ENCODE measurements at regions not wholly inside any gene's neighbourhood (a gene's known extent, or its start where the extent isn't known, plus 50 kb on each side); places are given as distances from the start of the nearest gene placed in this dataset.
A peak's percentile ranks its signal among the peaks of the same experiment; 100 is the strongest.
"Not testable (repeated sequence)": the region's sequence is repeated elsewhere in the genome, so short reads cannot be mapped to it uniquely, and the experiment has no call there.

DNA sequence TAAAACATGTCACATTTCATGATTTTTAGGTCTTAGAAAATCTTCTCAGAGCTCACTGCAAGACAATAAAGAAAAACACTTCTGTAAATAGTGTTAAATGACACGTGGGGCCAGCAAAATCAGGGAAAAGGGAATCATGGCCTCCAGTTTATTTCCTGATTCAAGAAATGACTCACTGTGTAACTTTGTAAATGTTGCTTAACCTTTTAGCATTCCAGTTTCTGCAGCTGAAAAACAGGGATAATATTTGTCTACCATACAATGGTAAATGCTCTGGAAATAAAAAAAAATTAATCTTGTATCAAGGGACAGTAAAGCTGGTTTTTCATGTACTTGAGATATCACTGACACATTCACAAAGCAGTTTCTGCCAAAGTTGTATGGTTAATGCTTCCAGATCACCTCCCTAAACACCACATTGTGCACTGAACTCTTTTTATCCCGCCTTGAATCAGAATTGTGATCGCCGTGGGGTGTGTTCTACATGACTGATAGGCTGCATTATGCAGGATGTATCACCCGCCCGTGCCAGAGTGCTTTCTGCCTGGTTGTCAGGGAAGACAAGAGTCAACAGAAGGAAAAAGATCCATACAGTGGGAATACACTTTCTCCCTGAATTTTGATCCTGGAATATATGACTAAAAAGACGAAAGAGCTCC lies 238.8 kb downstream of the IKZF2 start:
- peak; percentile 48 for DNase-seq

DNA sequence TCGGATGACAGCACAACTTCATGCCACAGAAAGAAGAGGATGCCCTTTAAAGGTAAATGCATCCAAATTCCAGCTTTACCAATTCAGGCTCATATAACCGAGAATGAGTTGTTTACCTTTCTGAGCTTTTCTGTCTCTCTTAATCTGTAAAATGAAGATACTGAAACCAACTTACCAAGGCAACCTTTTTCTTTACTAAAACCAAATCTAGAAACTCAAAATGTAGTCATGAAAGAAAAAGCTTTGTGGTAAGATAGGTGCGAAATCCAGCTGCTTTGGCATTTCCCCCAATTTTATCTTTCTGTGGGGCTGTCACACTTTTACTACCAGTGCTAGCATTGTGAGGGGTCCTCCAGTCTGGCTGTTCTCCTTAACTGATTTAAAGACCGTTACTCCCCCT lies 240.4 kb downstream of the IKZF2 start:
- DNase-seq: no peak

- peak; percentile 6 for DNase-seq
These were observed 242.6 kb downstream of the IKZF2 start for GRCh38 chr2:212908682-212909435.

DNA sequence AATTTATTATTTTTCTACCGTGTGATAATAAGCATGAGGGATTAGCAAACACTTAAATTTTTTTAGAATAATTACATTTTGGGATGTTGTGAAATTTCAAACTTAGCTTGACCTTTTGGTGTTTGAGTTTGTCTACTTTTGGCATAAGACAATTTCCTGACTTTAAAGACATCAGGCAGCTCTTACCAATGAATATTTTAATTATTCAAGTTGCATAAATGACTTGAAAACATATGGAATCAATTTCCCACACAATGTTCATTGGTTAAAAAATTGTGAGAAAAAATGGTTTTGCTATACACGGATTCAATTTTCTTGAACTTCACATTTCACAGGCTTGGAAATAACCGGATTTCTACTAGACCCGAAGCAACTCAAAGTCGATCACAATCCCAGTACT lies 243.4 kb downstream of the IKZF2 start:
- no peak for DNase-seq

DNA sequence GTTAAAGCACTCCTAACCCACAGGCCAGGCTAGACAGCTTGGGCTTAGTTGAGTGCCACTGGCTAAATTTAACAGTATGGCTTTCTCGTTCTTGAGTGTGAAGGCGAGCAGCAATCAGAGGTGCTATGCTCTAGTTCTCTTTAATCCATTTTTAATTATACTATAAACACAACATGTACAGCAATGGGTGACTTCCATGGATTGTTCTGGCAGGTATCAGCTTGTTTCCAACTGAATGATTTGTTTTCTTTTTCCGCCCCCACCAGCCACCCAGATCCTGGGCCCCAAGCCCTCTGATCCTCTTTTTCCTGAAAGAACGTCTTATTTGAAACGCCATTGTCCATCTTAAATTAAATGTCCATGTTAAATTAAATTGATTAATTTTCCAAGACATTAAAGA lies 244.8 kb downstream of the IKZF2 start:
- no peak for DNase-seq

DNA sequence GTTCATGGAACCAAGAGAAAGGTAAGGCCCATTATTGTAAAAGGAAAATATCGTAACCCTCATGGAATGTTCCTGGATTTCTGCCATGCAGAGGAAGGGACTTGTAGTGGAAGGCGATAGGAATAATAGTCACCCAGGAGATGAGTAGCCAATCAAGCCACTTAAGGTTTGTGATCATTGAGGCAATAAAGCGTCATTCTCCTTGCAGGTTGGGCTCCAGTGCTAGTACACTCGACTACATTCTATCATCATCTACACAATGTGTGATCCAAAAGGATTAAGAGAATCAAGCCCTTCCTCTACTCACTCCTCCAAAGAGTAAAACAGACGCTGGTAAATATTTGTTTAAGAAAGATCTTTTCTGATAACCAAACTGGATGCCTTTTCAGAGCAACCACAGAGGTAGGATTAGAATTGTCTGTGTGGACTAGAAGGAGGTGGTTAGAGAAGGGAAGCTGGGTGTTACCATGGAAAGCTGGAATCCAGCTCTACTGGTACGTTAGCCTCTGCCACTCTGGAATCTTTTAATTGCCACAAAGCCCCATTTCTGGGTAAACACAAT lies 245.7 kb downstream of the IKZF2 start:
- no peak for DNase-seq

GRCh38 chr2:212904646-212905045 lies 246.8 kb downstream of the IKZF2 start:
- DNase-seq: no peak

GRCh38 chr2:212903413-212903812 lies 248.0 kb downstream of the IKZF2 start:
- no peak for DNase-seq

- DNase-seq: no peak
These were observed 249.0 kb downstream of the IKZF2 start for GRCh38 chr2:212902421-212902820.

DNA sequence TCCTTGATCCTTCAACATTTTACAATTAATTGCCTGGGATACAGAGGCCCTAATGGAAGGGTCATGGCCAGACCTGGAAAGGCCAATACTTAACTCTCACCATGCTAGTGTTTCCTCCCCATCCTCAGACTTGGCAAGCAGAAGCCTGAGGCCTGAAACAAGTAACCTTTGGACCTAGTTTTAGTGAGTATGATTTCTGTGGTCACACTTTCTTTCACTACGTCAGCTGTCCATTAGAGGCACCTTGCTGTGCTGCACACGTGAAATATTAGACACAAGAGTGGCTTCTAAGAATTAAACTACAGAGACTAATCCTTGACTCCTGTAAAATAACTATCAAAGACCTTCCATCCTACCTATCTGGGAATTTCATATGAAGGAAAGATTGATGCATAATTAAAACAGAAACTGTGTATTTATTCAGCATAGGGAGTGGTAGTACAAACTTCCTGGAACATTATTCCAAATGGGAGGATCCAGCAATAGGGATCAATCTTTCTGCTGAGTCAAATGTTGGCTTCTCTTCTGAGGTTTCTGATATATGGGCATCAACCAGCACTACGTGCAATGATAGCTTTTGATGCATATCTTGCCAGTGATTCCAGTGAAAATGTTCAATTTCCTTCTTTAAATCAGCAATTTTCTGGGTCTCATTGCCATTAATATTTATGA lies 249.7 kb downstream of the IKZF2 start:
- DNase-seq: no peak

- no peak for DNase-seq
These were observed 250.7 kb downstream of the IKZF2 start for GRCh38 chr2:212900715-212901114.

GRCh38 chr2:212898011-212898410 lies 253.4 kb downstream of the IKZF2 start:
- DNase-seq: no peak

DNA sequence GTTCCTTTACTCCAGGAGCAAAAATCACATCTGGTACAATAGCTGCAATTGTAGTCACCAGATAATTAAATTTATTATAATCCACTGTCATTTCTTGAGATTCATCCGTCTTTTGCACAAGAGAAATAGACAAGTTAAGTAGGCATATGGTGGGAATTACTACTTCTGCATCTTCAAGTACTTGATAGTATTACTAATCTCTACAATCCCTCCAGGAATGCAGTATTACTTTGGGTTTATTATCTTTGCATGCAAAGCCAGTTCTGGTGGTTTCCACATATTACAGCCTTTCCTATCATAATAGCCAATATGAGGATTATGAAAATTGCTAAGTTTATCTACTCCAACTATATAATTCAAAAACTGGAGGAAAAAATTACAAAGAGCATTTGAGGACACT lies 254.1 kb downstream of the IKZF2 start:
- DNase-seq: peak; percentile 45

- no peak for DNase-seq
These were observed 257.4 kb downstream of the IKZF2 start for GRCh38 chr2:212894026-212894425.

DNA sequence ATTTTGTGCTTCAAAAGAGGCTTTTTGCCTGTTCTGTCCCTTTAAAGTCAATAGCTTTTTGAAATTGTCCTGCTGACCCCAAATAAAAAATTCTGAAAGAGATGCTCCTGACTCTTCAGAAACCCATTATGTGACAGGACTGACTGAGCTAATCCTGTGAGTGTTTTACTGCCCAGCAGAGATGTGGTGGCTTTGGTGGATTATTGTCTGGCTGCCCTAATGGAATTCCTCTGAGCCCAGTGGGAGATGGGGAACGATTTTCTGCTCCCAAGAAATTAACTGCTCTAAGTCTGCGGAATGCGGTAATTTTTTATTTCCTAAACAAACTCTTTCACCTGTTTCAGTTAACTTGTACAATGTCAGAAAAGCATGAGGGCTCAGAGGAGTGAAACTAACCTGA lies 258.2 kb downstream of the IKZF2 start:
- no peak for DNase-seq

DNA sequence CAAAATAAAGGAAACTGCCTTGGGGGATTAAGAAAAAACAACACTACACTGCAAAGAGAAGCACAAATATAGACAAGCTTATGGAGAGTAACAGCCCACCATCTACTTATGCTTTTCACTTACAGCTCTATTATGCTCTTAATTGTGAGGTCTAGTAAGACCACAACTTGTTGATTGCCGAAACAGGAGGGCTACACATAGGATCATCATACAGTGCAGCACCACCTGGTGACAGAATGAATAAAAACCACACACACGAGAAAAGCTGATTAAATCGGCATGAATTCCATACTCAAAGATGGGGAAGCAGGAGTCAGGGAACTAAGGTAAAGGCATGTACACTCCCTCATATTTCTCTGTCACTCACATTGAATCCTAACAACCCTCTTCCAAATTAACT lies 259.2 kb downstream of the IKZF2 start:
- DNase-seq: peak; percentile 33

DNA sequence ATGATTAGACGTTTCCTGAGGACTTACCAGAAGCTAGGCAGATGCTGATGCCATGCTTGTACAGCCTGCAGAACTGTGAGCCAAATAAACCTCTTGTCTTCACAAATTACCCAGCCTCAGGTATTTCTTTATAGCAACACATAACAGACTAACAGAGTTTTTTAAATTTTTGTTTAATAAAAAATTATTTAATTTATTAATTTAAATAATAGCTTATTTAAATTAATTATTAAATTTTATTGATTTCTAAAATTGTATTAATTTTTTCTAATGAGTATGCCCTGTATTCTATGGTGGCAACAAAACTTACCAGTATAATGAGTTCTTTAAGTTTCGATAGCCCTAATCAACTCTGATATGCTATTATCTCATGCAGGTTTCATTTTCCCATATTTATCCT lies 259.8 kb downstream of the IKZF2 start:
- no peak for DNase-seq

DNA sequence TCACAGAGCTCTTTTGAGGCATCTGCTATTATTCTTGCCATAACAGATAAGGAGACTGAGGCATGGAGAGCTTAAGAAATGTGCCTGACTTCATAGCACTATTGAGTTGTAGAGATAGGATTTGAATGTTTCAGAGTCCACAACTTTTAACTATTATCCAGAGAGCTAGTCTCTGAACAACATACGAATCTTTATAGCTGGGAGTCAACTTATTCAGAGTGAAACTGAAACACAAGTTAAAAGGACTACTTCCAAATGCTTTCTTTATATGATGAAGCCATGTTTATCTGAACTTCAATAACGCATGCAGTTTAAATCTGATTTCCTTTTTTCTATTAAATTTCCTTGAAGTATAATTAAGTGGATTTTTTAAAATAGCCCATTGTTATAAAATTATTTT lies 268.8 kb downstream of the IKZF2 start:
- no peak for DNase-seq

DNA sequence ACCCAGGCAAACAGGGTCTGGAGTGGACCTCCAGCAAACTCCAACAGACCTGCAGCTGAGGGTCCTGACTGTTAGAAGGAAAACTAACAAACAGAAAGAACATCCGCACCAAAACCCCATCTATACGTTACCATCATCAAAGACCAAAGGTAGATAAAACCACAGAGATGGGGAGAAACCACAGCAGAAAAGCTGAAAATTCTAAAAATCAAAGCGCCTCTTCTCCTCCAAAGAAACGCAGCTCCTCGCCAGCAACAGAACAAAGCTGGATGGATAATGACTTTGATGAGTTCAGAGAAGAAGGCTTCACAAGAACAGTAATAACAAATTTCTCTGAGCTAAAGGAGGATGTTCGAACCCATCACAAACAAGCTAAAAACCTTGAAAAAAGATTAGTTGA lies 274.9 kb downstream of the IKZF2 start:
- DNase-seq: not testable (repeated sequence)

DNA sequence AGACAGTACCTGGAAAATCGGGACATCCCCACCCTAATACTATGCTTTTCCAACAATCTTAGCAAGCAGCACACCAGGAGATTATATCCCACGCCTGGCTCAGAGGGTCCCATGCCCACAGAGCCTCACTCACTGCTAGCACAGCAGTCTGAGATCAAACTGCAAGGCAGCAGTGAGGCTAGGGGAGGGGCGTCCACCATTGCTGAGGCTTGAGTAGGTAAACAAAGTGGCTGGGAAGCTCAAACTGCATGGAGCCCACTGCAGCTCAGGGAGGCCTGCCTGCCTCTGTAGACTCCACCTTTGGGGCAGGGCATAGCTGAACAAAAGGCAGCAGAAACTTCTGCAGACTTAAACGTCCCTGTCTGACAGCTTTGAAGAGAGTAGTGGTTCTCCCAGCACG lies 275.5 kb downstream of the IKZF2 start:
- DNase-seq: not testable (repeated sequence)

DNA sequence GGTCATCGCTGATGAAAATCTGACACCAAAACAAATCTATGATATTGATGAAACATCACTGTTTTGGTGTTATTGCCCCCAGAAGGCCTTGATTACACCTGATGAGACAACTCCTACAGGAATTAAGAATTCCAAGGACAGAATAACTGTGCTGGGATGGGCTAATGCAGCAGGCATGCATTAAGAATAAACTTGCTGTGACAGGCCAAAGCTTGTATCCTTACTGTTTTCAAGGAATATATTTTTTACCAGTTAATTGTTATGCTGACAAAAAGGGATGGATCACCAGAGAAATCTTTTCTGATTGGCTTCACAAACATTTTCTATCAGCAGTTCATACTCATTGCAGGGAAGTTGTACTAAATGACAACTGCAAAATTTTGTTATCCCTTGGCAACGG lies 278.2 kb downstream of the IKZF2 start:
- DNase-seq: no peak

DNA sequence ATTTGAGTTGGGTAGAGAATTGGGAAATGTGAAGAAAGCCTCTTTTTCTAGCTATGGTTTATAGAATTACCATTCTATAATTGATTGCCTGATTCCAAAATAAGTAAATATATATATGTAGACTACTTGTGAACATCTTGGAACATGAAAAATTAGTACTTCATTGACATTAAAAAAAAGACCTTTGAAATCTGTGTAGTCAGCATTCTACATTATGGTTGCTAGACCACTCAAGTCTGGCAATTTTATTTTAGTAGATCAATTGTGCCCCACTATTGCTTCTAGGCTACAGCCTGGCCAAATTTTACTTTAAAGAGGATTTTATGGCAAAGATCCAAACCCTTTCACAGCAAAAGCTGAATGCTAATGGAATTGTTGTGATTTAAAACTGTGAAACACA lies 279.8 kb downstream of the IKZF2 start:
- no peak for DNase-seq

GRCh38 chr2:212864186-212864585 lies 287.2 kb downstream of the IKZF2 start:
- DNase-seq: no peak

- DNase-seq: no peak
These were observed 288.2 kb downstream of the IKZF2 start for GRCh38 chr2:212863185-212863588.
